ENCODE measurements at regions not wholly inside any gene's neighbourhood (a gene's known extent, or its start where the extent isn't known, plus 50 kb on each side); places are given as distances from the start of the nearest gene placed in this dataset.
"Not testable (repeated sequence)": the region's sequence is repeated elsewhere in the genome, so short reads cannot be mapped to it uniquely, and the experiment has no call there.

GRCh38 chr11:37182031-37182430, 584.0 kb upstream of the RAG2 start:
- intact Hi-C loops (cut with DNase I): no loop called here

GRCh38 chr11:37177721-37178120, 579.7 kb upstream of the RAG2 start:
- intact Hi-C loops (cut with DNase I): no loop called here
- WGBS, 3 donors: 93 to 100% (median 98%) methylated on average over 1 of the region's 1 CpG
- H3K27me3 ChIP-seq: no peaks in the 10 kb centered on the region
- no peak for DNase-seq
- no peaks in the 10 kb centered on the region for H3K4me1 ChIP-seq (ENCODE audit: insufficient read depth)
- H3K36me3 ChIP-seq: no peaks in the 10 kb centered on the region
- no peaks in the 10 kb centered on the region for H3K9me3 ChIP-seq
- H3K27ac ChIP-seq: no peak overlapping the region
- no peak overlapping the region for H3K4me3 ChIP-seq
- TF ChIP-seq POLR2A (IDR thresholded peaks at IDR 0.05): no peak
- no peak for TF ChIP-seq EP300 (IDR thresholded peaks at IDR 0.05)
- TF ChIP-seq CTCF (IDR thresholded peaks at IDR 0.05): no peak

More at GRCh38 chr11:37182031-37182430, 584.0 kb upstream of the RAG2 start:
- no peak overlapping the region for H3K27ac ChIP-seq
- no peaks in the 10 kb centered on the region for H3K9me3 ChIP-seq
- no peak for TF ChIP-seq POLR2A (IDR thresholded peaks at IDR 0.05)
- no peak for TF ChIP-seq CTCF (IDR thresholded peaks at IDR 0.05)
- no peak for TF ChIP-seq EP300 (IDR thresholded peaks at IDR 0.05)
- no peaks in the 10 kb centered on the region for H3K4me1 ChIP-seq (ENCODE audit: insufficient read depth)
- DNase-seq: no peak
- 14 to 34% (median 29%) methylated on average over 5 of the region's 5 CpGs for WGBS, 3 donors
- H3K27me3 ChIP-seq: no peaks in the 10 kb centered on the region
- H3K4me3 ChIP-seq: no peak overlapping the region
- no peaks in the 10 kb centered on the region for H3K36me3 ChIP-seq

- no peaks in the 10 kb centered on the region for H3K4me1 ChIP-seq (ENCODE audit: insufficient read depth)
- H3K27me3 ChIP-seq: no peaks in the 10 kb centered on the region
- no peak overlapping the region for H3K4me3 ChIP-seq
- TF ChIP-seq CTCF (IDR thresholded peaks at IDR 0.05) (no peak), EP300 (IDR thresholded peaks at IDR 0.05) (no peak), POLR2A (IDR thresholded peaks at IDR 0.05) (no peak)
- no peak for DNase-seq
- H3K36me3 ChIP-seq: no peaks in the 10 kb centered on the region
- 0 to 12% (median 0%) methylated on average over 2 of the region's 2 CpGs for WGBS, 3 donors
- no peaks in the 10 kb centered on the region for H3K9me3 ChIP-seq
- intact Hi-C loops (cut with DNase I): no loop called here
- H3K27ac ChIP-seq: no peak overlapping the region
Observed at GRCh38 chr11:37171451-37171850, 573.4 kb upstream of the RAG2 start.

- DNase-seq: no peak
- Histone ChIP-seq H3K9me3 (no peaks in the 10 kb centered on the region), H3K27ac (no peak overlapping the region), H3K27me3 (no peaks in the 10 kb centered on the region), H3K4me1 (ENCODE audit: insufficient read depth) (no peaks in the 10 kb centered on the region), H3K4me3 (no peak overlapping the region), H3K36me3 (no peaks in the 10 kb centered on the region)
- TF ChIP-seq POLR2A (IDR thresholded peaks at IDR 0.05): no peak
- TF ChIP-seq CTCF (IDR thresholded peaks at IDR 0.05): no peak
- no peak for TF ChIP-seq EP300 (IDR thresholded peaks at IDR 0.05)
- intact Hi-C loops (cut with DNase I): no loop called here
Observed at GRCh38 chr11:37170311-37170710, 572.3 kb upstream of the RAG2 start.

GRCh38 chr11:37145434-37145833, 547.4 kb upstream of the RAG2 start:
- H3K27me3 ChIP-seq; H3K36me3 ChIP-seq; H3K27ac ChIP-seq; intact Hi-C loops (cut with DNase I); H3K9me3 ChIP-seq; H3K4me3 ChIP-seq; H3K4me1 ChIP-seq (ENCODE audit: insufficient read depth); DNase-seq: not testable (repeated sequence)
- 86 to 100% (median 90%) methylated on average over 1 of the region's 1 CpG for WGBS, 3 donors

Data from ovary (tissue), 7 donors.